GM18498 (cell line): ENCODE measurements at regions not wholly inside any gene's neighbourhood (a gene's known extent, or its start where the extent isn't known, plus 50 kb on each side); places are given as distances from the start of the nearest gene placed in this dataset.

Experiments used
- ATAC-seq: cut with Tn5 transposase; IDR thresholded peaks from one replicate; pipeline ENCODE4 v1.9.1; 2021; ENCODE audit warnings: mild to moderate bottlenecking, moderate library complexity; ENCODE audit not compliant: unreplicated experiment

- ATAC-seq = no peak
Observed at GRCh38 chr10:8463853-8464252, 409.4 kb downstream of the GATA3 start.

GRCh38 chr10:8468477-8468876 lies 414.0 kb downstream of the GATA3 start:
- no peak for ATAC-seq

- no peak for ATAC-seq
Observed at GRCh38 chr10:8473205-8473604, 418.7 kb downstream of the GATA3 start.

GRCh38 chr10:8477300-8477699 lies 422.8 kb downstream of the GATA3 start:
- no peak for ATAC-seq

- ATAC-seq = no peak
Observed at GRCh38 chr10:8481718-8482504, 427.4 kb downstream of the GATA3 start.

- no peak for ATAC-seq
Observed at GRCh38 chr10:8485032-8485431, 430.5 kb downstream of the GATA3 start.

GRCh38 chr10:8487346-8487745 lies 432.9 kb downstream of the GATA3 start:
- ATAC-seq = no peak

GRCh38 chr10:8489232-8489631 lies 434.7 kb downstream of the GATA3 start:
- no peak for ATAC-seq

GRCh38 chr10:8489823-8490222 lies 435.3 kb downstream of the GATA3 start:
- no peak for ATAC-seq

- no peak for ATAC-seq
Observed at GRCh38 chr10:8498290-8498689, 443.8 kb downstream of the GATA3 start.

GRCh38 chr10:8498881-8499280 lies 444.4 kb downstream of the GATA3 start:
- no peak for ATAC-seq

GRCh38 chr10:8499312-8499711 lies 444.8 kb downstream of the GATA3 start:
- no peak for ATAC-seq

- ATAC-seq = no peak
Observed at GRCh38 chr10:8499752-8500390, 445.4 kb downstream of the GATA3 start.

GRCh38 chr10:8502573-8502972 lies 448.1 kb downstream of the GATA3 start:
- ATAC-seq = no peak

GRCh38 chr10:8504499-8504898 lies 450.0 kb downstream of the GATA3 start:
- no peak for ATAC-seq

GRCh38 chr10:8507156-8507555 lies 452.7 kb downstream of the GATA3 start:
- no peak for ATAC-seq

- ATAC-seq = no peak
Observed at GRCh38 chr10:8508882-8509281, 454.4 kb downstream of the GATA3 start.

- no peak for ATAC-seq
Observed at GRCh38 chr10:8510471-8510870, 456.0 kb downstream of the GATA3 start.

- no peak for ATAC-seq
Observed at GRCh38 chr10:8511026-8511425, 456.5 kb downstream of the GATA3 start.

- no peak for ATAC-seq
Observed at GRCh38 chr10:8513155-8514147, 459.0 kb downstream of the GATA3 start.

GRCh38 chr10:8520382-8520781 lies 465.9 kb downstream of the GATA3 start:
- no peak for ATAC-seq
